BE2C (cell line): ENCODE measurements at regions not wholly inside any gene's neighbourhood (a gene's known extent, or its start where the extent isn't known, plus 50 kb on each side); places are given as distances from the start of the nearest gene placed in this dataset.

Source experiments
- DNase-seq: peaks from one replicate; pipeline ENCODE4 v3.0.0-alpha.2; 2020
- H3K27me3 ChIP-seq: fragments of 250-450 bp; sonication (Bioruptor Pico); 2 replicates; pipeline ENCODE4 v1.5.1; 2020; ENCODE audit warnings: mild to moderate bottlenecking
- H3K36me3 ChIP-seq: fragments of 250-450 bp; sonication (Bioruptor Pico); 2 replicates; pipeline ENCODE4 v1.5.1; 2020; ENCODE audit warnings: mild to moderate bottlenecking
- H3K4me1 ChIP-seq: fragments of 250-450 bp; sonication (Bioruptor Pico); 2 replicates; pipeline ENCODE4 v1.5.1; 2020
- H3K4me3 ChIP-seq: 2 replicates; pipeline ENCODE4 v1.5.1; 2011; ENCODE audit warnings: low read depth, low read length
- H3K9me3 ChIP-seq: fragments of 250-450 bp; sonication (Bioruptor Pico); 2 replicates; pipeline ENCODE4 v1.5.1; 2020
- CTCF ChIP-seq: IDR thresholded peaks from 2 replicates; pipeline ENCODE4 v1.5.1; 2012; ENCODE audit warnings: mild to moderate bottlenecking, low read depth, low read length

GRCh38 chr6:26246553-26246952 lies 118.4 kb upstream of the BTN3A2 start:
- no peaks in the 10 kb centered on the region for H3K9me3 ChIP-seq
- no peaks in the 10 kb centered on the region for H3K27me3 ChIP-seq
- no peaks in the 10 kb centered on the region for H3K4me1 ChIP-seq
- no peak for DNase-seq
- H3K36me3 ChIP-seq: no peaks in the 10 kb centered on the region
- no peak overlapping the region for H3K4me3 ChIP-seq
- no peak for TF ChIP-seq CTCF

- no peak for TF ChIP-seq CTCF
- H3K9me3 ChIP-seq: no peaks in the 10 kb centered on the region
- no peaks in the 10 kb centered on the region for H3K27me3 ChIP-seq
- no peak for DNase-seq
- peak overlapping the region; percentile 85 for H3K4me3 ChIP-seq
- H3K4me1 ChIP-seq: no peaks in the 10 kb centered on the region
- no peaks in the 10 kb centered on the region for H3K36me3 ChIP-seq
Observed at GRCh38 chr6:26249707-26249956, 115.4 kb upstream of the BTN3A2 start.

GRCh38 chr6:26249957-26250697 lies 114.9 kb upstream of the BTN3A2 start:
- Histone ChIP-seq H3K36me3 (no peaks in the 10 kb centered on the region), H3K4me1 (no peaks in the 10 kb centered on the region; the same call in 1 of the 2 replicates), H3K27me3 (no peaks in the 10 kb centered on the region), H3K4me3 (peak overlapping the region; percentile 85), H3K9me3 (no peaks in the 10 kb centered on the region)
- TF ChIP-seq CTCF: peak; percentile 40
- DNase-seq: peak; percentile 72

- DNase-seq: peak; percentile 23
- Histone ChIP-seq H3K4me1 (no peaks in the 10 kb centered on the region; the same call in 1 of the 2 replicates), H3K36me3 (no peaks in the 10 kb centered on the region), H3K4me3 (peak overlapping the region; percentile 85), H3K9me3 (no peaks in the 10 kb centered on the region), H3K27me3 (no peaks in the 10 kb centered on the region)
- no peak for TF ChIP-seq CTCF
Observed at GRCh38 chr6:26250698-26251044, 114.3 kb upstream of the BTN3A2 start.

- Histone ChIP-seq H3K27me3 (no peaks in the 10 kb centered on the region), H3K4me1 (no peaks in the 10 kb centered on the region; the same call in 1 of the 2 replicates), H3K9me3 (no peaks in the 10 kb centered on the region), H3K36me3 (no peaks in the 10 kb centered on the region), H3K4me3 (peak overlapping the region; percentile 85)
- TF ChIP-seq CTCF: no peak
- DNase-seq: peak; percentile 65
Observed at GRCh38 chr6:26251354-26252076, 113.5 kb upstream of the BTN3A2 start.

- Histone ChIP-seq H3K4me1 (no peaks in the 10 kb centered on the region; the same call in 1 of the 2 replicates), H3K4me3 (peak overlapping the region; percentile 85), H3K9me3 (no peaks in the 10 kb centered on the region), H3K36me3 (no peaks in the 10 kb centered on the region), H3K27me3 (no peaks in the 10 kb centered on the region)
- no peak for DNase-seq
- no peak for TF ChIP-seq CTCF
Observed at GRCh38 chr6:26252077-26252472, 112.9 kb upstream of the BTN3A2 start.
